Panc1 (cell line): ENCODE measurements at regions not wholly inside any gene's neighbourhood (a gene's known extent, or its start where the extent isn't known, plus 50 kb on each side); places are given as distances from the start of the nearest gene placed in this dataset.

Experiments used
- ATAC-seq: fragments of 200-7000 bp; cut with Tn5 transposase; 2 replicates; pipeline ENCODE4 v1.9.1; 2020; ENCODE audit warnings: mild to moderate bottlenecking, moderate library complexity
- BruUV-seq: library from RNA; stranded (reverse); fragments of 400-500 nt; replicated peaks from 2 replicates; lab custom pipeline; 2021; lab: Mats Ljungman, UMichigan
- CTCF ChIA-PET: fragments of 300-600 bp; sonication (Branson Sonifier 250); formaldehyde crosslinking; loops from one replicate; lab custom pipeline; 2022; ENCODE audit warnings: antibody characterized with exemption; lab: Charles Lee
- POLR2A ChIA-PET: fragments of 300-600 bp; sonication (Branson Sonifier 250); formaldehyde crosslinking; loops from one replicate; lab custom pipeline; 2022; ENCODE audit warnings: antibody characterized with exemption; lab: Charles Lee
- DNase-seq: peaks from one replicate; pipeline ENCODE4 v3.0.0-alpha.2; 2010; ENCODE audit warnings: low read depth, low spot score
- H3K27ac ChIP-seq: 2 replicates; pipeline ENCODE4 v1.5.1; 2011; ENCODE audit warnings: mild to moderate bottlenecking, low read length, inconsistent platforms
- H3K27me3 ChIP-seq: fragments of 200-500 bp; sonication (Bioruptor generic); 2 replicates; pipeline ENCODE4 v1.6.0; 2014; ENCODE audit warnings: low read length, inconsistent platforms; ENCODE audit not compliant: control insufficient read depth, insufficient read depth
- H3K36me3 ChIP-seq: fragments of 200-500 bp; sonication (Bioruptor generic); 2 replicates; pipeline ENCODE4 v1.5.1; 2014; ENCODE audit warnings: inconsistent platforms, mild to moderate bottlenecking, low read length, moderate library complexity; ENCODE audit not compliant: control insufficient read depth, insufficient read depth
- H3K4me1 ChIP-seq: 2 replicates; pipeline ENCODE4 v1.5.1; 2011; ENCODE audit warnings: inconsistent platforms, mild to moderate bottlenecking, low read length, moderate library complexity; ENCODE audit not compliant: control insufficient read depth, insufficient read depth
- H3K4me3 ChIP-seq, 2 experiments: 2 replicates each; pipeline ENCODE4 v1.5.1; 2011 to 2012; ENCODE audit warnings: low read depth in 2 of 2, low read length in 2 of 2, mild to moderate bottlenecking in 2 of 2, inconsistent platforms in 1 of 2, moderate library complexity in 1 of 2
- H3K9me3 ChIP-seq: fragments of 200-500 bp; sonication (Bioruptor generic); 2 replicates; pipeline ENCODE4 v1.5.1; 2014; ENCODE audit warnings: low read depth, mild to moderate bottlenecking, inconsistent platforms, low read length, moderate library complexity; ENCODE audit not compliant: control insufficient read depth, insufficient read depth
- CTCF ChIP-seq: fragments of 450-650 bp; IDR thresholded peaks from 2 replicates; pipeline ENCODE4 v1.5.1; 2017; ENCODE audit warnings: mild to moderate bottlenecking
- POLR2AphosphoS5 ChIP-seq: IDR thresholded peaks from 2 replicates; pipeline ENCODE4 v1.6.1; 2012; ENCODE audit warnings: mild to moderate bottlenecking, low read depth, low read length, moderate library complexity
- REST ChIP-seq, 2 experiments: IDR thresholded peaks; 2 replicates each; pipeline ENCODE4 v1.6.1; 2011 to 2012; ENCODE audit warnings: low read depth in 2 of 2, control low read depth in 1 of 2, low read length in 1 of 2, mild to moderate bottlenecking in 1 of 2, moderate library complexity in 1 of 2; ENCODE audit not compliant: insufficient read depth in 1 of 2
- SIN3A ChIP-seq: IDR thresholded peaks from 2 replicates; pipeline ENCODE4 v1.6.1; 2012; ENCODE audit warnings: low read depth, mild to moderate bottlenecking, low read length, moderate library complexity, borderline replicate concordance; ENCODE audit not compliant: insufficient read depth
- TCF7L2 ChIP-seq: IDR thresholded peaks from 2 replicates; pipeline ENCODE4 v1.6.1; 2011; ENCODE audit warnings: mild to moderate bottlenecking, low read depth, low read length, inconsistent platforms
- in situ Hi-C: cut with HindIII; loops from 2 replicates; pipeline ENCODE4 v1.10.0; 2016; ENCODE audit warnings: low sequenced_read_pairs, low pct_unique_long_range_greater_than_20kb
- intact Hi-C: fragments of 100-400 bp; cut with micrococcal nuclease; formaldehyde crosslinking; loops from one replicate; pipeline ENCODE4 v1.10.0; 2022; ENCODE audit not compliant: unreplicated experiment

- no peak for ATAC-seq
- Histone ChIP-seq H3K36me3 (no peaks in the 10 kb centered on the region), H3K27me3 (no peaks in the 10 kb centered on the region), H3K4me1 (no peaks in the 10 kb centered on the region), H3K9me3 (no peaks in the 10 kb centered on the region), H3K27ac (no peak overlapping the region), H3K4me3 (no peak overlapping the region)
- ChIA-PET CTCF (no interaction called here), POLR2A (no interaction called here)
- no TSS peak for BruUV-seq
- intact Hi-C loops, result no loop called here
- TF ChIP-seq TCF7L2, result no peak
- no peak for TF ChIP-seq SIN3A
- no peak for TF ChIP-seq POLR2AphosphoS5
- TF ChIP-seq REST (IDR thresholded peaks at IDR 0.05; ENCODE audit: insufficient read depth in 1 of 2, low read depth in 2 of 2, low read length in 1 of 2), result no peak
- TF ChIP-seq CTCF, result no peak
- no peak for DNase-seq
- in situ Hi-C loops, result no loop called here
These were observed 181.8 kb upstream of the NT5C1B start for GRCh38 chr2:18771212-18771611.

- no peak for ATAC-seq
- no peak for DNase-seq
- Histone ChIP-seq H3K27me3 (no peaks in the 10 kb centered on the region), H3K4me3 (no peak overlapping the region), H3K4me1 (no peaks in the 10 kb centered on the region), H3K36me3 (no peaks in the 10 kb centered on the region), H3K9me3 (no peaks in the 10 kb centered on the region), H3K27ac (no peak overlapping the region)
- no TSS peak for BruUV-seq
- CTCF ChIA-PET, result no interaction called here
- TF ChIP-seq SIN3A (no peak), TCF7L2 (no peak), POLR2AphosphoS5 (no peak)
- in situ Hi-C loops (no loop called here), intact Hi-C loops (no loop called here)
- POLR2A ChIA-PET, result no interaction called here
These were observed 174.0 kb upstream of the NT5C1B start for GRCh38 chr2:18763338-18763737.

GRCh38 chr2:18762667-18763066 is 173.3 kb upstream of the NT5C1B start:
- H3K9me3 ChIP-seq, result no peaks in the 10 kb centered on the region
- BruUV-seq, result no TSS peak
- no peaks in the 10 kb centered on the region for H3K4me1 ChIP-seq
- TF ChIP-seq SIN3A, result no peak
- TF ChIP-seq CTCF, result no peak
- TF ChIP-seq TCF7L2, result no peak
- TF ChIP-seq POLR2AphosphoS5, result no peak
- no peak for TF ChIP-seq REST (IDR thresholded peaks at IDR 0.05; ENCODE audit: insufficient read depth in 1 of 2, low read depth in 2 of 2, low read length in 1 of 2)
- H3K4me3 ChIP-seq, result no peak overlapping the region
- DNase-seq (no peak), ATAC-seq (no peak)
- CTCF ChIA-PET, result no interaction called here
- POLR2A ChIA-PET, result no interaction called here
- no peaks in the 10 kb centered on the region for H3K27me3 ChIP-seq
- intact Hi-C loops, result no loop called here
- in situ Hi-C loops, result no loop called here
- H3K36me3 ChIP-seq, result no peaks in the 10 kb centered on the region
- H3K27ac ChIP-seq, result no peak overlapping the region
